GM19351 (cell line): ENCODE measurements at regions not wholly inside any gene's neighbourhood (a gene's known extent, or its start where the extent isn't known, plus 50 kb on each side); places are given as distances from the start of the nearest gene placed in this dataset.
A peak's percentile ranks its signal among the peaks of the same experiment; 100 is the strongest.

Experiments used
- ATAC-seq: cut with Tn5 transposase; IDR thresholded peaks from one replicate; pipeline ENCODE4 v1.9.1; 2021; ENCODE audit warnings: mild to moderate bottlenecking, moderate library complexity; ENCODE audit not compliant: unreplicated experiment

DNA sequence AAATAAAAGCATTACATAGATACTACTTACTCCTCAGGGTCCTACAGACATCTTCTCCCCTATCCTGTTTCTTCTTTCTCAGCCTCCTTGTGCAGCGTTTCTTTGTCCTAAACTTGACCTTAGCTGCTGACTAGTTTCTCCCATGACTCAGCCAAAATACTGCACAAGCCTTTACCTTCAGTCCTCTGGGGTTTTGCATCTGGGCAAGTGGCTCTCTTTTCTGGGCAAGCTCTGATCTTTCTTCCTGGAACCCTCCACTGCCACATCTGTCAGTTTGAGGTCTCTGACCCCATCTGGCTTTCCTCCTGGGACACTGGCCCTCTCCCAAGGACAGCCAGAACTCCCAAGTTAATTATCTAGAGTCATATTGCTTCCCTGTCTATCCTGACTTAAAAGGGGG is 838.4 kb downstream of the DHX35 start:
- ATAC-seq: peak; percentile 57

GRCh38 chr20:39800111-39800510 is 838.0 kb downstream of the DHX35 start:
- peak; percentile 92 for ATAC-seq

GRCh38 chr20:39799366-39799965 is 837.3 kb downstream of the DHX35 start:
- ATAC-seq: no peak

- no peak for ATAC-seq
Measured at GRCh38 chr20:39795401-39796272, 833.5 kb downstream of the DHX35 start.

DNA sequence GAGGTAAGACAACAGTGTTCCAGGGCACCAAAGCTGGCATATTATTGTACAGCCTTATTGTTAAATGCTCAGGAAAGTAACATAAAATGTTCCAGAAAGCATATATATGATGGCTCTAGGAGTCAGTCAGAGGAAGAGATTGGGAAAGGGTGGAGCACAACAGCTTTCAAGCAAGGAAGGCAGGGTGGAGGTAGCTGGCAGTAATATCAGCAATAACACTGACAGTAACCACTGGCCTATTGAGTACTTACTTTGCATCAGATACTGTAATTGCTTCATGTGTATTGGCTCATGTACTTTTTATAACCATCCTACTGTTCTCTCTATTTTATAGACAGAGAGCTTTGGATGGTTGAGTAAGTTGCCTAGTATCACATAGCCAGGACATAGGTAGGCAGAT is 830.2 kb downstream of the DHX35 start:
- ATAC-seq: no peak

DNA sequence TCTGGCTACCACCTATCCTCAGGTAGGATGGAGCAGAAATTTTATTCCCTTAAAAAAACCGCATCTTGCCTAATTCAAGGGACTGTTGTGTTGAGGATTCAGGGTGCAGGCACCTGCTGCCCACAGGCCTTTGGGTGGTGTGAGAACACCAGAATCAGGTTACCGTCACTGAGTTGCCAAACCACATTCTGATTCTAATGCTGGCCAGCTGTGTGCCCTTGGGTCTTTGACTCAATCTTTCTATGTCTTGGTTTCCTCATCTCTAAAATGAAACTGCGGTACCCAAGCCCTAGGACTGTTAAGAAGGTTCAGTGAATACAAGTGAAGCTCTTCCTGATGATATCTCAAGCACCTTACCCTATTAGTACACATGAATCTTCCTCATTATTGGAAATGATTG is 827.3 kb downstream of the DHX35 start:
- no peak for ATAC-seq

GRCh38 chr20:39785252-39785917 is 823.2 kb downstream of the DHX35 start:
- ATAC-seq: no peak

DNA sequence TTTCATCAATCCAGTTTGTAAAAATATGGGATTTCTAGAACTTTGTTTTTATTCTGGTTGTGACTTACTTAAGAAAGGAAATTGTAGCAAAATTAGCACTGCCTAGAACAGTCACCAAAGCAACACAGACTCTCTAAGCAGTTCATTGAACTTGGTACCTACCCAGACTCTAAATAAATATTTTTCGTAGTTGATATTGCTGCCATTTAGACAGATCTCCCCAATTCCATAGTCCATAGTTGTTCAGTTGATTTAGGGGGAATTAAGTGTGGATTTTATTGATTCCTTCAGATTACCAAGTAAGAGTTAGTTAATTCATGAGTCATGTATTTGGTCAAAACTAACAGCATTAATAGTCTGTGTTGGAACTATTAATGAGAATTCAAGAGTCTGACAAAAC is 822.5 kb downstream of the DHX35 start:
- no peak for ATAC-seq

DNA sequence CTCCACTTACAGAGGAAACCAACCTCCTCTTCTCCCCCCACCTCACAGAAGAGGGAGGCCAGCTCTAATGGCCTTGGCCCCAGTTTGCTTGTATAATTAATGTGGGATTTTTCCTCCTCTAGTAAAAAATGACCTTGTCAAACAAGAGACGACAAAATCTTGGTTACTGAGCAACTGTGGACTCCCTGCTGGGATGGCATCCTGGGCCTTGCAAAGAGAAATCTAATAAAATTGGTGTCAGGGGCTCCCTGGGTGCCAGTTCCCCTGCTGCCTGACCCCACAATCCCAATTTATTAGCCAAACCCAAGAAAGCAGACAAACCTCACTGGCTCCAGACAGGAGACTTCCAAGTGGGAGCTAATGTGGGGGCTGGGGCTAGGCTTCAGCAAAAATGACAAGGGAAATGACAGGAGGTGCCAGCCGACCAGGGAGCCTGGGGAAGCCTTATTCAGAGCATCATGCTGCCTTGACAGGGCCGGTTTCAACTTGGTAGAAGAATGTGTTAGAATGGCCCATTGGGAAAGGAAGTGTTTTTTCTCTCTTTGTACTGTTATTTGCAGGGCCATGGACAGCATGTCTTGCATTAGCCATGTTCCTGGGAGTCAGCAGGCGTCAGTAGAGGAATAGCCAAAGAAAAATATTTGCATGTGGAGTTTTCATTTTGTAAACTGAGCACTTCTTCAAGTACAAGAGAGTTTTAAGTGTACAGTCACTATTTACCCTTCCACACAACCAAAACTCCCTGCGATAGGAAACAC is 816.9 kb downstream of the DHX35 start:
- no peak for ATAC-seq

- ATAC-seq: no peak
Measured at GRCh38 chr20:39778431-39778830, 816.3 kb downstream of the DHX35 start.

DNA sequence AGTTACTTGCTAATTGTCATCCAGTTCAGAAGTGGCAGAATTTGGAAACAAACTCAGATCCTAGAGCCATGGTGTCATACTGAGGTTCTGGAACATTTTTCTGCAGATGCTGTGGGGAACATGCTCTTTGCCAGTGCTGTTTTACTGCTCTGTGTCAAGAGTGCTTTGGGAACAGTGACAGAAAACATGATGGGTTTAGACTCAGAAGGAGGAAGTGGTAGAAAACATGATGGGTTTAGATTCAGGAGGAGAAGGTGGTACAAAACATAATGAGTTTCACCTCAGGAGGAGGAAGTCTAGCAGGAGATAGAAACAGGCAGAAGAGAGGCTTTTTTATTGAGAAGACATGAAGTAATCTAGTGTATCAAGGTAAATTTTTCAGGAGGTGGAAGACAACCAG is 815.5 kb downstream of the DHX35 start:
- ATAC-seq: no peak

- no peak for ATAC-seq
Measured at GRCh38 chr20:39775110-39775509, 813.0 kb downstream of the DHX35 start.

DNA sequence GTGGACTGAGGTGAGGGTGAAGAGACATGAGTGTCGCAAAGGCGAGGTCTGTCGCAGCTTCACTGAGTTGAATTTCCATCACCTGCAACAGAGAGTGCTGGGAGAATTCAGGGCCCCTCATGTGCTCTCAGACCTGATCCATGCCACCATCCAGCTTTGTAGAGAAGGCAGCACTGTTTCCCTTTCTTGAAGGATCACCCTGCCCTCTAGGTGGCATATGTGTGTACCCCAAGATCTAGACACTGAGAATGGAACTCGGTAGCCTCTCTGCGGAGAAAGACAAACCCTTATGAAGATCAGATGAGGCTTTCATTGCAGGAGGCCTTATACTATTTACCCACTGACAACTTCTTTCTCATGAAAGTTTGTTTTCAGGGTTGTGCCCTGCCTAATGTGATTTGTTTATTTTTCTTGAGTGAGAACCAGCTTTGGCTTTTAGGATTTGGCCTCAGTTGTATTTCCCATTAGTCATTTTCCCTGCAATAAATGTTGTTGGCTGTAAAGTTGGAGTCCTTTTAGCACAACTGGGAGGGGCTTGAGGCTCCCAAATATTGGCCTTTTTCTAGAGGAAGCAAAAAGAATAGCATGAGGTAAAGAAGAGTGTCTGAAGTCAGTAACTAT is 811.3 kb downstream of the DHX35 start:
- no peak for ATAC-seq

DNA sequence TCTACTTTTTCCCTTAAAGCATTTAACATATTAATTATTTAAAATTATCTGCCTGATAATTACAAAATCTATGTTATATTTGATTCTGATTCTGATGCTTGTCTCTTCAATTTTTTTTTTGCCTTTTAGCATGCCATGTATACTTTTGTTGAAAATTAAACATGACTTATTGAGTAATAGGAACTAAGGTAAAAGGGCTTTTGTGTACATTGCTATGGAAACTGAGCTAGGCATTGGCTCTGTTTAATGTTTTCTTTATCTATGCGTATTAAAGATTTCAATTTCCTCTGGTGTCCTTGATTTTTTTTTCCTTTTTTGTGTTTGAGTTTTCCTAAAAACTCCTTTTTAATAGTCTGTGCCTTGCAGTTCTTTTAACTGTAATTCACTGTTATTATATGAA is 805.2 kb downstream of the DHX35 start:
- no peak for ATAC-seq

- ATAC-seq: no peak
Measured at GRCh38 chr20:39766333-39766732, 804.2 kb downstream of the DHX35 start.

DNA sequence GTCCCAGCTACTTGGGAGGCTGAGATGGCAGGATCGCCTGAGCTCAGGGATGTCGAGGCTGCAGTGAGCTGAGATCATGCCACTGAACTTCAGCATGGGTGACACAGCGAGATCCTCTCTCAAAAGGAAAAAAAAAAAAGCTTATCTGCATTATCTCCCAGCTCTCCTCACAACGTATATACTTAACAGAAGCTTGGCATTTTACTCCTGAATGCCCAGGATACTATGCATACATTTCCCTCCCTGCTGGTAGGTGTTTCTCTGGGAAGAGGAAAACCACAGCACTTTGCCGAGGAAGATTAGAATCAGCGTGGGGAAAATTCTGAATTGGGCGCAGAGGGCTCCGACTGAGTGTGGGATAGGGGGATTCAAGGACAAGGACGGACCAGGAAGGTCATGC is 800.6 kb downstream of the DHX35 start:
- no peak for ATAC-seq

DNA sequence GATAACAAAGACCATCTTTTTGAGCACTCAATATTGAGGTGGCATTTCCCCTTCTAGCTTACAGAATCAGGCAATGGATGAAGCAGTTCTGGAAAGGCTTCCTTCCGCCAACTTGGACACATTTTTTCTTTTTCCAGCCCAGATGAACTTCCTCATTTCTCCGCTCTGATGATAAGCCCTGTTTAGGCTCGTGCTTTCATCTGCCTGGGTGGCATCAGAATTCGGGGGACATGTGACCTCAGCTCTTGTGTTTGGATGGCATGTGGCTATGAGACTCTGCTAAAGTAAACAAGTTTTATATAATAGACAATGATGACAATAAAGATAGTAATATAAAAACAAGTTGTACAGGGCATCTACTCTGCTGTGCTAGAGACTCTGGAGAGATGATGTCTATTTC is 796.7 kb downstream of the DHX35 start:
- ATAC-seq: no peak

DNA sequence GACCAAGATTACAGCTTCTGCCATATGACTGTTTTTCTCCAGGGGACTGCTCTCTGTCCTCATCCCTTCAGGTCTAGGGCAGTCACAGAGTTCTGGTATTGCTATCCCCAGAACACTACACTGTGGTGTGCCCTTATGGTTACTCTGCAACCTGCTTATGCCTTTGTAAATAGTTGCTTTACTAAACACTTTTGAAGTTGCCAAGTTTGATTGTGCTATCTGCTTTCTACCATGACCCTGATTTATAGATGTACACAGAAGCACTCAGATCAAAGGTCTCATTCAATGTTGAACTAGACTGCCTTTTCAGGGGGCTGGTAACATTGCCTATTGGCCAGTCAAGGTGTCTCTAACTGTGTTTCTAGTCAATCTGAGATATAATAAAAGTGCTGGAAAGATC is 794.7 kb downstream of the DHX35 start:
- no peak for ATAC-seq

- ATAC-seq: no peak
Measured at GRCh38 chr20:39756369-39756768, 794.2 kb downstream of the DHX35 start.

DNA sequence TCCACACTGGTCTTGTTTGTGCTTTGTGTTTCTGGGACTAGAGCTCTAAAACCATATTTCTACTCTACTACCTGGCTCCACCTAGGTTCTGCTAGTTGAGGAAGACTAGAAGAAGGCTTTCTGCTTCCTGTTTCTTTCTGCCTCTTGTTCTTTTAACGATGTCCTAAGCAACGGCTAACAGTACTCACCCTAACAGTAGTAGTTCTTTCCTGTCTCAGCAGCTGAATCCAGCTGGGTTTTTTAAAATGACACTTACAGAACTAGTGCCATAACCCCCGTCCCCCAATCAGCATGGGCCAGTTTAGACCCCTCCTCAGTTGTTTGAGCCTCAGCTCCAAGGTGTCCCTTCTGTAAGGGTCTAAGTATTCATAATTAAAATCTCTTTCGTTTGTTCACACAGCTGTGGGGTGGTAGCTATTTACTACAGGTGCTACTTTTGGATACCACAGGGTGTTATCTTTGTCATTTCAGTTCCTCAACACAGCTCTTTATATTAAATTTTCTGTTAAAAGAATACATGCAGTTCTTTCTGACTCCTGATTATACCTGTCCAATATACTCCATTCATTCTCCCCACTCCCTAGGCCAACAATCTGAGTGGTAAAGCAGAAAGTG is 790.2 kb downstream of the DHX35 start:
- peak; percentile 70 for ATAC-seq
